ENCODE measurements at regions not wholly inside any gene's neighbourhood (a gene's known extent, or its start where the extent isn't known, plus 50 kb on each side); places are given as distances from the start of the nearest gene placed in this dataset.

DNA sequence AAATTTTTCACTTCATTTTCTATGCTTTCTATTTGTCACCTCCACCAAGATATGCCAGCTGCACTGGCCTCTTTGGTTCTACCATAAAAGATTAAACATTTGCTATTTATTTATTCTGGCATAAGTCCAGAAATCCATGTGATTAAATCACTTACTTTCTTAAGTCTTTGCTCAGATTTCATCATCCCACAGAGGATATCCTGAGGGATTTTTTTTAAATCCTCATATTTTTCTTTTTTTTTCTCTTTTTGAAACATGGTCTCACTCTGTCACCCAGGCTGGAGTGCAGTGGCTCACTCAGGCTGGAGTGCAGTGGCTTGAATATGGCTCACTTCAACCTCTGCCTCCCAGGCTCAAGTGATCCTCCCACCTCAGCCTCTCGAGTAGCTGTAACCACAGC, 645.4 kb upstream of the ATXN7L3B start:
- peak; percentile 27 for DNase-seq (ENCODE audit: low read depth)
- no peak overlapping the region for H3K4me3 ChIP-seq (ENCODE audit: low read depth, low read length)
- TF ChIP-seq, protein P1, sequence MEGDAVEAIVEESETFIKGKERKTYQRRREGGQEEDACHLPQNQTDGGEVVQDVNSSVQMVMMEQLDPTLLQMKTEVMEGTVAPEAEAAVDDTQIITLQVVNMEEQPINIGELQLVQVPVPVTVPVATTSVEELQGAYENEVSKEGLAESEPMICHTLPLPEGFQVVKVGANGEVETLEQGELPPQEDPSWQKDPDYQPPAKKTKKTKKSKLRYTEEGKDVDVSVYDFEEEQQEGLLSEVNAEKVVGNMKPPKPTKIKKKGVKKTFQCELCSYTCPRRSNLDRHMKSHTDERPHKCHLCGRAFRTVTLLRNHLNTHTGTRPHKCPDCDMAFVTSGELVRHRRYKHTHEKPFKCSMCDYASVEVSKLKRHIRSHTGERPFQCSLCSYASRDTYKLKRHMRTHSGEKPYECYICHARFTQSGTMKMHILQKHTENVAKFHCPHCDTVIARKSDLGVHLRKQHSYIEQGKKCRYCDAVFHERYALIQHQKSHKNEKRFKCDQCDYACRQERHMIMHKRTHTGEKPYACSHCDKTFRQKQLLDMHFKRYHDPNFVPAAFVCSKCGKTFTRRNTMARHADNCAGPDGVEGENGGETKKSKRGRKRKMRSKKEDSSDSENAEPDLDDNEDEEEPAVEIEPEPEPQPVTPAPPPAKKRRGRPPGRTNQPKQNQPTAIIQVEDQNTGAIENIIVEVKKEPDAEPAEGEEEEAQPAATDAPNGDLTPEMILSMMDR (IDR thresholded peaks at IDR 0.05; ENCODE audit: control insufficient read depth, extremely low read depth, insufficient read depth): no peak

- TF ChIP-seq, protein P1 (IDR thresholded peaks at IDR 0.05; ENCODE audit: control insufficient read depth, extremely low read depth, insufficient read depth): no peak
- no peak for DNase-seq (ENCODE audit: low read depth)
These were observed 639.0 kb upstream of the ATXN7L3B start for GRCh38 chr12:73898645-73899044.

DNA sequence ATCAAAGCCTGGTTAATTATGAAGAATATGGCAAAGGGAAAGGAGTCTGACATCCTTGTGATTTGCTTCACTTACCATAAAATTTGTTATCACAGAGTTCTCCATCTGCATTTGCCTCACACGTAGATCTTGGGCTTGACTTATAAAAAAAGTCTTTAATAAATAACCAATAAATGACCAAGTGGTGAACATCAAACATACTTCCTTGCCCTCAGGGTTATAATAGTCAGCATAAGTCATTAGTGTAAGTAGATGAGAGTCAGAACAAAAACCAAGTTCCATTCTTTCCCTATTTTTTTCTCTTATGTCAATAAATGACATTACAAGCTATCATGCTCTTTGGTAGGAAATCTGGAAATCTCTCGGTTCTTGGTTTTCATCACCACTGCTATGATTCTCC, 635.4 kb upstream of the ATXN7L3B start:
- DNase-seq (ENCODE audit: low read depth): no peak
- TF ChIP-seq, protein P1 (IDR thresholded peaks at IDR 0.05; ENCODE audit: control insufficient read depth, extremely low read depth, insufficient read depth): no peak
- no peak overlapping the region for H3K4me3 ChIP-seq (ENCODE audit: low read depth, low read length)

More at GRCh38 chr12:73898645-73899044, 639.0 kb upstream of the ATXN7L3B start:
- H3K4me3 ChIP-seq (ENCODE audit: low read depth, low read length): no peak overlapping the region

DNA sequence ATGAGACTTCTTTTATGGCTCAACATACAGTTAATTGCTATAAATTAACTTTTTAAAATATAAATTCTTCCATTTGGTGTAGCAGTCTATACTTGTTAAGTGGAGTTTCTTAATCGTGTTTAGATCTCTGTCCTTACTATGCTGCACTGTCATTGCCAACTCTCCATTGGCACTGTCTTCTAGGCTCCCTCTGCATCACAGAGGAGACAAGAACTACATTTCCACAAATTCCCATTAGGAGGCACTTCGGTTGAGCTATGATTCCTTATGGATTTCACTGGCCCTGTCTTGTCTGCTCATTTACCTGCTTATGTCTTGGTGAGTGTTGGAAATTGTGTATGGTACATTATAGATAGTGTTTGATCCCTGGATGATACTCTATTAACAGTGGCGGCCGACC, 630.9 kb upstream of the ATXN7L3B start:
- DNase-seq (ENCODE audit: low read depth): no peak
- no peak overlapping the region for H3K4me3 ChIP-seq (ENCODE audit: low read depth, low read length)
- TF ChIP-seq, protein P1 (IDR thresholded peaks at IDR 0.05; ENCODE audit: control insufficient read depth, extremely low read depth, insufficient read depth): no peak

DNA sequence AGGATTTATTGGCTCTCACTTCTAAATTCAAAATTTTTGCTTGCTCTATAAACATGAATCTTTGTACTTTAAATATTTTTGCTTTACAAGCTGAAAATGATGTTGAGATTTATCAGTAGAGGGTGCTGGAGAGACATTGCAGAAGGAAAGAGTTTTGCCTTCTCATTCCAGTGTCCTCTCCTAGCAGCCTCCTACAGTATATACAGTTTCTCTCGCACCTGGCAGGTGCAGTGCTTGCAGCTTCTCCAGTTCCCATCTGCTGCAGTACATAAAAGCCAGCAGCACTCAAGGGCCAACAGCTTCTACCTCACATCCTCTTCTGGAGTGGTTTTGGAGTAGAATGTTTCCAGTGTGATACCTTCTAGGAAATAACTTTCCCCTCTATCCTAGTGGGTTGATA, 601.8 kb upstream of the ATXN7L3B start:
- TF ChIP-seq, protein P1 (IDR thresholded peaks at IDR 0.05; ENCODE audit: control insufficient read depth, extremely low read depth, insufficient read depth): peak; percentile 74
- H3K4me3 ChIP-seq (ENCODE audit: low read depth, low read length): no peak overlapping the region
- no peak for DNase-seq (ENCODE audit: low read depth)

GRCh38 chr12:73947326-73948026, 590.2 kb upstream of the ATXN7L3B start:
- H3K4me3 ChIP-seq (ENCODE audit: low read depth, low read length): no peak overlapping the region
- TF ChIP-seq, protein P1 (IDR thresholded peaks at IDR 0.05; ENCODE audit: control insufficient read depth, extremely low read depth, insufficient read depth): no peak
- DNase-seq (ENCODE audit: low read depth): no peak

DNA sequence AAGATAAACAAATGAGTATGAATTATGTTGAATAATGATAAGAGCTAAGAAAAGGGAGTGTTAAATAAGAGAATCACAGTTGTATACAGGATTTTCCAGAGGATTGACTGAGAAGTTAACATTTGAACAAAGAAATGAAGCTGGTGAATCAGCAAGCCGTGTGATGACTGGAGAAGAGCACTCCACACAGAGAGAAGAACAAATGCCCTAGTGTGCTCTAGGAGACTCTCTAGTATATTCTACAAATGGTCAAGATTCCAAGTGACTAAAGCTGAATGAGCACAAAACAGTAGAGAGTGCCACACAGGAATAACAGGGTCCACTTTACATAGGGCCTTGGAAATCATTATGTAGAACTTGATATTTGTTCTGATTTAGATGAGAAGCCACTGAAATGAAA, 587.1 kb upstream of the ATXN7L3B start:
- H3K4me3 ChIP-seq (ENCODE audit: low read depth, low read length): no peak overlapping the region
- TF ChIP-seq, protein P1 (IDR thresholded peaks at IDR 0.05; ENCODE audit: control insufficient read depth, extremely low read depth, insufficient read depth): no peak
- DNase-seq (ENCODE audit: low read depth): no peak

Measured in LNCaP clone FGC (cell line).